ENCODE measurements at regions not wholly inside any gene's neighbourhood (a gene's known extent, or its start where the extent isn't known, plus 50 kb on each side); places are given as distances from the start of the nearest gene placed in this dataset.
"Not testable (repeated sequence)": the region's sequence is repeated elsewhere in the genome, so short reads cannot be mapped to it uniquely, and the experiment has no call there.

DNA sequence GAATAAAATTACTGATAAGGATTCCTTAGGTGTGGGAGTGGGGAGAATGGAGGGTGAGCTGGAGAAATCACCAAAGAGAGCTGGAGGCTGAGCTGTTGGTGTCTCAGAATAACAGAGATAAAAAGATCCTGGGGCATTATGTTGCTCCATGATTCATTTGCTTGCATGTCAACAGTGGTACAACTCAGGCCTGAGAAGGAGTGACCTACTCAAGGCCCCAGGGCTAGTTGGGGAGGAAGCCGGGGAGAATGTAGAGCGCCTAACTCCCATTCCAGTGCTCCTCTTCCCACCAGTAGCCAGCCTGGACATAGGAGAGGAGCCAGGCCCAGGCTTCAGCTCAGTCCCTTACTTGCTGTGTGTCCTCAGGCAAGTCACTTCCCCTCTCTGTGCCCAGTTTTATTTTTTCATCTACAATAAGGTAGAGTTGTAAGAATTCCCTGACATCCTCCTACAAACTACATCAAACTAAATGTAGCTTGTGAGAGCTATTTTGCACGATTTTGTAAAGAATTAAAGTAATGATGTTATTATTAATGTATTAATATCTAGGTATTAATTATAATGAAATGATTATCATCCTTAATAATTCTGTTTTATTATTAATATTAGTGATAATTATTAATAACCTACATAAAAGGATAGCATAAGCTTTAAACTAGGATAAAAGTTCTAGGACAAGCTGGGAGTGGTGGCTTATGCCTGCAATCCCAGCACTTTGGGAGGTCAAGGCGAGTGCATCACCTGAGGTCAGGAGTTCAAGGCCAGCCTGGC is 250.9 kb upstream of the SULF2 start:
- no peaks in the 10 kb centered on the region for H3K36me3 ChIP-seq (ENCODE audit: control insufficient read depth in 2 of 2, insufficient read depth in 2 of 2, low read length in 1 of 2)
- H3K4me2 ChIP-seq (ENCODE audit: control insufficient read depth, insufficient read depth): no peak overlapping the region
- no peaks in the 10 kb centered on the region for H3K27me3 ChIP-seq (replicated peaks in 1 of 2; ENCODE audit: control insufficient read depth in 2 of 2, insufficient read depth in 2 of 2, low read length in 1 of 2)
- no peaks in the 10 kb centered on the region for H3K79me2 ChIP-seq (ENCODE audit: control insufficient read depth, insufficient read depth, low read length)
- no peak overlapping the region for H3K9ac ChIP-seq (ENCODE audit: control insufficient read depth, insufficient read depth, low read length)
- in situ Hi-C loops (cut with MboI) (no loop called here), intact Hi-C loops (cut with micrococcal nuclease; ENCODE audit: unreplicated experiment) (no loop called here)
- no peak overlapping the region for H2AFZ ChIP-seq (ENCODE audit: control insufficient read depth, low read depth, low read length)
- DNase-seq (ENCODE audit: low read depth, low spot score): no peak
- H3K4me1 ChIP-seq (ENCODE audit: control insufficient read depth, insufficient read depth, low read length): no peaks in the 10 kb centered on the region
- TF ChIP-seq ETV6 (conservative IDR thresholded peaks at IDR 0.05 in 1 of 2, IDR thresholded peaks at IDR 0.05 in 1 of 2; ENCODE audit: borderline replicate concordance in 1 of 2, low read depth in 1 of 2) (peak in 1 of 2 experiments; percentile 84; a peak in 1 of 4 replicates), TAF1 (IDR thresholded peaks at IDR 0.05; ENCODE audit: borderline replicate concordance, low read depth, low read length) (no peak)
- no peaks in the 10 kb centered on the region for H4K20me1 ChIP-seq (ENCODE audit: control insufficient read depth, insufficient read depth)
- no peaks in the 10 kb centered on the region; the same call in 2 of the 3 replicates for H3K9me3 ChIP-seq (replicated peaks; ENCODE audit: control insufficient read depth, insufficient read depth, low read length)
- ChIA-PET SMC1A (ENCODE audit: uncharacterized antibody, unreplicated experiment) (no interaction called here), RAD21 (ENCODE audit: unreplicated experiment) (no interaction called here), POLR2A (interaction anchor here (1.1 kb wide), 1 partner anchor 15 kb away, joined by 3 read pairs; no protein-coding TSS in a partner anchor), CTCF (no interaction called here)
- H3K27ac ChIP-seq (ENCODE audit: control insufficient read depth, insufficient read depth): no peak overlapping the region
- BruUV-seq (replicated peaks): no TSS peak
- no peak overlapping the region for H3K4me3 ChIP-seq
- WGBS (ENCODE audit: insufficient coverage, insufficient replicate concordance, low lambda C conversion rate, missing lambda C conversion rate): 13% methylated on average over 4 of the region's 4 CpGs
- no peak for ATAC-seq
- no peak for FAIRE-seq

DNA sequence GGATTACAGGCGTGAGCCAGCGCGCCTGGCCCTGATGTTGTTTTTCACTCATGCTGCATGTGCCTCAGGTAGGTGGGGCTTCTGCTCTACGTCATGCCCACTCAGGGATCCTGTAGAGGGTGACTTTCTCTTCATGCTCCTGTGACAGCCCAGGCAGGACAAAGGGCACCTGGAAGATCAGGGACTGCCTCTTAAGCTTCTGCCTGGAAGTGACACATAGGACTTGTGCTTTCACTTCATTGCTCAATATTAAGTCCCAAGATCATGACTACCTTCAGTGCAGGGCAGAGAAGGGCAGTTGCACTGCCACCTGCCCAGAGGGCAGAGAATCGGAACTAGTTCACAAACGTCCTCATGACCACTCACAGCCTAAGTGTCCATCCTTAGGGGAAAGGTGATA is 249.5 kb upstream of the SULF2 start:
- intact Hi-C loops (cut with micrococcal nuclease; ENCODE audit: unreplicated experiment): no loop called here
- no peaks in the 10 kb centered on the region for H3K36me3 ChIP-seq (ENCODE audit: control insufficient read depth in 2 of 2, insufficient read depth in 2 of 2, low read length in 1 of 2)
- H3K4me2 ChIP-seq (ENCODE audit: control insufficient read depth, insufficient read depth): no peak overlapping the region
- DNase-seq (ENCODE audit: low read depth, low spot score) (no peak), ATAC-seq (no peak), FAIRE-seq (no peak)
- ChIA-PET POLR2A (no interaction called here), CTCF (no interaction called here), SMC1A (ENCODE audit: uncharacterized antibody, unreplicated experiment) (no interaction called here), RAD21 (ENCODE audit: unreplicated experiment) (no interaction called here)
- no peak overlapping the region for H3K4me3 ChIP-seq
- H3K9ac ChIP-seq (ENCODE audit: control insufficient read depth, insufficient read depth, low read length): no peak overlapping the region
- 24% methylated on average over 4 of the region's 6 CpGs for WGBS (ENCODE audit: insufficient coverage, insufficient replicate concordance, low lambda C conversion rate, missing lambda C conversion rate)
- TF ChIP-seq, protein P1, sequence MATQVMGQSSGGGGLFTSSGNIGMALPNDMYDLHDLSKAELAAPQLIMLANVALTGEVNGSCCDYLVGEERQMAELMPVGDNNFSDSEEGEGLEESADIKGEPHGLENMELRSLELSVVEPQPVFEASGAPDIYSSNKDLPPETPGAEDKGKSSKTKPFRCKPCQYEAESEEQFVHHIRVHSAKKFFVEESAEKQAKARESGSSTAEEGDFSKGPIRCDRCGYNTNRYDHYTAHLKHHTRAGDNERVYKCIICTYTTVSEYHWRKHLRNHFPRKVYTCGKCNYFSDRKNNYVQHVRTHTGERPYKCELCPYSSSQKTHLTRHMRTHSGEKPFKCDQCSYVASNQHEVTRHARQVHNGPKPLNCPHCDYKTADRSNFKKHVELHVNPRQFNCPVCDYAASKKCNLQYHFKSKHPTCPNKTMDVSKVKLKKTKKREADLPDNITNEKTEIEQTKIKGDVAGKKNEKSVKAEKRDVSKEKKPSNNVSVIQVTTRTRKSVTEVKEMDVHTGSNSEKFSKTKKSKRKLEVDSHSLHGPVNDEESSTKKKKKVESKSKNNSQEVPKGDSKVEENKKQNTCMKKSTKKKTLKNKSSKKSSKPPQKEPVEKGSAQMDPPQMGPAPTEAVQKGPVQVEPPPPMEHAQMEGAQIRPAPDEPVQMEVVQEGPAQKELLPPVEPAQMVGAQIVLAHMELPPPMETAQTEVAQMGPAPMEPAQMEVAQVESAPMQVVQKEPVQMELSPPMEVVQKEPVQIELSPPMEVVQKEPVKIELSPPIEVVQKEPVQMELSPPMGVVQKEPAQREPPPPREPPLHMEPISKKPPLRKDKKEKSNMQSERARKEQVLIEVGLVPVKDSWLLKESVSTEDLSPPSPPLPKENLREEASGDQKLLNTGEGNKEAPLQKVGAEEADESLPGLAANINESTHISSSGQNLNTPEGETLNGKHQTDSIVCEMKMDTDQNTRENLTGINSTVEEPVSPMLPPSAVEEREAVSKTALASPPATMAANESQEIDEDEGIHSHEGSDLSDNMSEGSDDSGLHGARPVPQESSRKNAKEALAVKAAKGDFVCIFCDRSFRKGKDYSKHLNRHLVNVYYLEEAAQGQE (IDR thresholded peaks at IDR 0.05; ENCODE audit: low read depth, low read length): no peak
- TF ChIP-seq NFXL1 (IDR thresholded peaks at IDR 0.05; ENCODE audit: borderline replicate concordance): peak; percentile 38; the same call in 1 of the 2 replicates
- H4K20me1 ChIP-seq (ENCODE audit: control insufficient read depth, insufficient read depth): no peaks in the 10 kb centered on the region
- no peaks in the 10 kb centered on the region; the same call in 2 of the 3 replicates for H3K9me3 ChIP-seq (replicated peaks; ENCODE audit: control insufficient read depth, insufficient read depth, low read length)
- no peak overlapping the region for H3K27ac ChIP-seq (ENCODE audit: control insufficient read depth, insufficient read depth)
- H3K79me2 ChIP-seq (ENCODE audit: control insufficient read depth, insufficient read depth, low read length): no peaks in the 10 kb centered on the region
- no TSS peak for BruUV-seq (replicated peaks)
- in situ Hi-C loops (cut with MboI): no loop called here
- H3K27me3 ChIP-seq (replicated peaks in 1 of 2; ENCODE audit: control insufficient read depth in 2 of 2, insufficient read depth in 2 of 2, low read length in 1 of 2): no peaks in the 10 kb centered on the region
- no peak overlapping the region for H2AFZ ChIP-seq (ENCODE audit: control insufficient read depth, low read depth, low read length)
- H3K4me1 ChIP-seq (ENCODE audit: control insufficient read depth, insufficient read depth, low read length): no peaks in the 10 kb centered on the region

DNA sequence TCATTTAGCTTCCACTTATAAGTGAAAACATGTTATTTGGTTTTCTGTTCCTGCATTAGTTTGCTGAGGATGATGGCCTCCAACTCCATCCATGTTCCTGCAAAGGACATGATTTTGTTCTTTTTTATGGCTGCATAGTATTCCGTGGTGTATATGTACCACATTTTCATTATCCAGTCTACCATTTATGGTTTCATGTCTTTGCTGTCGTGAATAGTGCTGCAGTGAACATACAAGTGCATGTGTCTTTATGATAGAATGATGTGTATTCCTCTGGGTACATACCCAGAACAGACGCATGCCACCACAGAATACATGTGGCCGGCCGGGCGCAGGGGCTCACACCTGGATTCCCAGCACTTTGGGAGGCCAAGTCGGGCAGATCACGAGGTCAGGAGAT is 247.7 kb upstream of the SULF2 start:
- H3K9ac ChIP-seq (ENCODE audit: control insufficient read depth, insufficient read depth, low read length); H3K79me2 ChIP-seq (ENCODE audit: control insufficient read depth, insufficient read depth, low read length); intact Hi-C loops (cut with micrococcal nuclease; ENCODE audit: unreplicated experiment); H3K36me3 ChIP-seq (ENCODE audit: control insufficient read depth in 2 of 2, insufficient read depth in 2 of 2, low read length in 1 of 2); DNase-seq (ENCODE audit: low read depth, low spot score); in situ Hi-C loops (cut with MboI); H3K9me3 ChIP-seq (replicated peaks; ENCODE audit: control insufficient read depth, insufficient read depth, low read length); H4K20me1 ChIP-seq (ENCODE audit: control insufficient read depth, insufficient read depth); BruUV-seq (replicated peaks); ATAC-seq; H3K4me1 ChIP-seq (ENCODE audit: control insufficient read depth, insufficient read depth, low read length); H2AFZ ChIP-seq (ENCODE audit: control insufficient read depth, low read depth, low read length); H3K4me2 ChIP-seq (ENCODE audit: control insufficient read depth, insufficient read depth); CTCF ChIA-PET; SMC1A ChIA-PET (ENCODE audit: uncharacterized antibody, unreplicated experiment); H3K4me3 ChIP-seq; H3K27me3 ChIP-seq (replicated peaks in 1 of 2; ENCODE audit: control insufficient read depth in 2 of 2, insufficient read depth in 2 of 2, low read length in 1 of 2); H3K27ac ChIP-seq (ENCODE audit: control insufficient read depth, insufficient read depth); RAD21 ChIA-PET (ENCODE audit: unreplicated experiment); FAIRE-seq: not testable (repeated sequence)
- POLR2A ChIA-PET: interaction anchor here (0.7 kb wide), 1 partner anchor 343 kb away, joined by 3 read pairs; no protein-coding TSS in a partner anchor
- WGBS (ENCODE audit: insufficient coverage, insufficient replicate concordance, low lambda C conversion rate, missing lambda C conversion rate): 42% methylated on average over 8 of the region's 8 CpGs
